ENCODE measurements at regions not wholly inside any gene's neighbourhood (a gene's known extent, or its start where the extent isn't known, plus 50 kb on each side); places are given as distances from the start of the nearest gene placed in this dataset.
"Not testable (repeated sequence)": the region's sequence is repeated elsewhere in the genome, so short reads cannot be mapped to it uniquely, and the experiment has no call there.

GRCh38 chr17:22503322-22503899 is 811.1 kb downstream of the KCNJ18 start:
- DNase-seq (ENCODE audit: low spot score): no peak

- no peak for DNase-seq (ENCODE audit: low spot score)
These were observed 813.3 kb downstream of the KCNJ18 start for GRCh38 chr17:22505660-22506059.

- DNase-seq (ENCODE audit: low spot score): no peak
These were observed 813.9 kb downstream of the KCNJ18 start for GRCh38 chr17:22506231-22506630.

- no peak for DNase-seq (ENCODE audit: low spot score)
These were observed 814.5 kb downstream of the KCNJ18 start for GRCh38 chr17:22506861-22507260.

GRCh38 chr17:22507823-22508222 is 815.5 kb downstream of the KCNJ18 start:
- DNase-seq (ENCODE audit: low spot score): no peak

GRCh38 chr17:22510504-22510903 is 818.2 kb downstream of the KCNJ18 start:
- DNase-seq (ENCODE audit: low spot score): no peak

- DNase-seq (ENCODE audit: low spot score): no peak
These were observed 819.1 kb downstream of the KCNJ18 start for GRCh38 chr17:22511431-22511830.

GRCh38 chr17:22512057-22512456 is 819.7 kb downstream of the KCNJ18 start:
- DNase-seq (ENCODE audit: low spot score): no peak

GRCh38 chr17:22512506-22512905 is 820.2 kb downstream of the KCNJ18 start:
- no peak for DNase-seq (ENCODE audit: low spot score)

GRCh38 chr17:22512997-22513538 is 820.7 kb downstream of the KCNJ18 start:
- no peak for DNase-seq (ENCODE audit: low spot score)

GRCh38 chr17:22514315-22514714 is 822.0 kb downstream of the KCNJ18 start:
- DNase-seq (ENCODE audit: low spot score): no peak

- no peak for DNase-seq (ENCODE audit: low spot score)
These were observed 822.5 kb downstream of the KCNJ18 start for GRCh38 chr17:22514767-22515320.

- DNase-seq (ENCODE audit: low spot score): no peak
These were observed 823.3 kb downstream of the KCNJ18 start for GRCh38 chr17:22515599-22515998.

GRCh38 chr17:22516861-22517636 is 824.7 kb downstream of the KCNJ18 start:
- DNase-seq (ENCODE audit: low spot score): no peak

- DNase-seq (ENCODE audit: low spot score): no peak
These were observed 825.4 kb downstream of the KCNJ18 start for GRCh38 chr17:22517716-22518115.

- no peak for DNase-seq (ENCODE audit: low spot score)
These were observed 825.9 kb downstream of the KCNJ18 start for GRCh38 chr17:22518185-22518584.

- not testable (repeated sequence) for DNase-seq (ENCODE audit: low spot score)
These were observed 856.5 kb downstream of the KCNJ18 start for GRCh38 chr17:22548873-22549272.

GRCh38 chr17:22551695-22552415 is 859.5 kb downstream of the KCNJ18 start:
- not testable (repeated sequence) for DNase-seq (ENCODE audit: low spot score)

- no peak for DNase-seq (ENCODE audit: low spot score)
These were observed 877.3 kb downstream of the KCNJ18 start for GRCh38 chr17:22569459-22570143.

GRCh38 chr17:22570144-22570845 is 878.0 kb downstream of the KCNJ18 start:
- DNase-seq (ENCODE audit: low spot score): no peak

GRCh38 chr17:22599322-22599721 is 907.0 kb downstream of the KCNJ18 start:
- DNase-seq (ENCODE audit: low spot score): no peak
